Breast epithelium (tissue), 3 donors: ENCODE measurements at regions not wholly inside any gene's neighbourhood (a gene's known extent, or its start where the extent isn't known, plus 50 kb on each side); places are given as distances from the start of the nearest gene placed in this dataset.

Experiments used
- CTCF ChIP-seq, 3 donors: fragments of 450-650 bp; IDR thresholded peaks; one replicate each; pipeline ENCODE4 v1.5.1; 2016 to 2017; ENCODE audit warnings: antibody characterized with exemption in 3 of 3, mild to moderate bottlenecking in 3 of 3, moderate library complexity in 3 of 3
- POLR2A ChIP-seq: fragments of 450-650 bp; IDR thresholded peaks from one replicate; pipeline ENCODE4 v1.6.1; 2016; ENCODE audit warnings: antibody characterized with exemption, mild to moderate bottlenecking, moderate library complexity
- POLR2AphosphoS5 ChIP-seq, 3 donors: sonication (generic); formaldehyde crosslinking; IDR thresholded peaks; one replicate each; pipeline ENCODE4 v1.6.1; 2017; ENCODE audit warnings: antibody characterized with exemption in 3 of 3

- TF ChIP-seq CTCF (IDR thresholded peaks at IDR 0.05): no peak
- TF ChIP-seq POLR2AphosphoS5 (IDR thresholded peaks at IDR 0.05): no peak
- no peak for TF ChIP-seq POLR2A
Observed at GRCh38 chr14:101076451-101077198, 173.1 kb upstream of the RTL1 start.
